HepG2 (cell line): ENCODE measurements at regions not wholly inside any gene's neighbourhood (a gene's known extent, or its start where the extent isn't known, plus 50 kb on each side); places are given as distances from the start of the nearest gene placed in this dataset.

ENCODE experiments used
- ATAC-seq: fragments of 200-7000 bp; cut with Tn5 transposase; 3 replicates; pipeline ENCODE4 v1.9.1; 2020; ENCODE audit warnings: mild to moderate bottlenecking, moderate library complexity
- BruUV-seq: library from RNA; stranded (reverse); fragments of 400-500 nt; replicated peaks from 2 replicates; lab custom pipeline; 2021; lab: Mats Ljungman, UMichigan
- CTCF ChIA-PET: fragments of 300-600 bp; formaldehyde crosslinking; extraction: SDS; loops from one replicate; lab custom pipeline; 2021; ENCODE audit warnings: low total read pairs, inconsistent platforms, low intra/inter-chr PET ratio; lab: Yijun Ruan, JAX
- POLR2A ChIA-PET: fragments of 350-600 bp; sonication (Branson Sonifier 250); formaldehyde crosslinking; loops from one replicate; lab custom pipeline; 2020; ENCODE audit warnings: antibody characterized with exemption, inconsistent platforms; lab: Yijun Ruan, JAX
- DNase-seq: peaks from one replicate; pipeline ENCODE4 v3.0.0-alpha.2; 2015; ENCODE audit warnings: low spot score
- FAIRE-seq: peaks from 3 replicates; lab custom pipeline; 2011; peaks lifted over from hg19 to GRCh38; lab: Jason Lieb, UNC
- H2AFZ ChIP-seq: one replicate; pipeline ENCODE4 v1.6.1; 2011; ENCODE audit warnings: low read length, inconsistent platforms
- H3K27ac ChIP-seq: fragments of 300-600 bp; 3 replicates; pipeline ENCODE4 v1.8.0; 2011; ENCODE audit warnings: mixed run types, mild to moderate bottlenecking, mixed read lengths, low read length, inconsistent platforms; ENCODE audit not compliant: insufficient read depth; ENCODE audit errors: extremely low read length
- H3K27me3 ChIP-seq, 2 experiments: fragments of 200-600 bp in 1 of 2; 2 replicates in 1 of 2; 3 replicates in 1 of 2; pipeline versions ENCODE4 v1.6.0 to v1.8.0; 2011; ENCODE audit warnings: low read length in 2 of 2, mild to moderate bottlenecking in 2 of 2, moderate library complexity in 2 of 2, inconsistent platforms in 1 of 2; ENCODE audit not compliant: insufficient read depth in 2 of 2, control insufficient read depth in 1 of 2
- H3K36me3 ChIP-seq, 2 experiments: fragments of 200-600 bp in 1 of 2; replicated peaks in 1 of 2; 2 replicates in 1 of 2; 3 replicates in 1 of 2; pipeline versions ENCODE4 v1.5.1 to v1.8.0; 2011; ENCODE audit warnings: low read length in 2 of 2, inconsistent platforms in 1 of 2; ENCODE audit not compliant: insufficient read depth in 2 of 2, control insufficient read depth in 1 of 2
- H3K4me1 ChIP-seq: 2 replicates; pipeline ENCODE4 v1.5.1; 2012; ENCODE audit warnings: low read length, inconsistent platforms; ENCODE audit not compliant: insufficient read depth
- H3K4me2 ChIP-seq: 2 replicates; pipeline ENCODE4 v1.6.0; 2011; ENCODE audit warnings: low read depth, low read length, inconsistent platforms
- H3K4me3 ChIP-seq, 3 experiments: fragments of 200-600 bp in 1 of 3; sonication (generic), shearing (Covaris generic) in 1 of 3; replicated peaks in 1 of 3; 2 replicates each; pipeline ENCODE4 v1.5.1; 2011 to 2016; ENCODE audit warnings: low read length in 3 of 3, inconsistent platforms in 2 of 3, low read depth in 2 of 3, mild to moderate bottlenecking in 2 of 3, control low read depth in 1 of 3, mixed read lengths in 1 of 3; ENCODE audit not compliant: insufficient read depth in 1 of 3
- H3K79me2 ChIP-seq: one replicate; pipeline ENCODE4 v1.6.1; 2011; ENCODE audit warnings: low read length, inconsistent platforms; ENCODE audit not compliant: insufficient read depth
- H3K9ac ChIP-seq: 2 replicates; pipeline ENCODE4 v1.6.0; 2011; ENCODE audit warnings: mild to moderate bottlenecking, low read depth, low read length, inconsistent platforms; ENCODE audit not compliant: insufficient read depth
- H3K9me3 ChIP-seq: 2 replicates; pipeline ENCODE4 v1.5.1; 2012; ENCODE audit warnings: mild to moderate bottlenecking, low read length
- H4K20me1 ChIP-seq: 2 replicates; pipeline ENCODE4 v1.6.0; 2011; ENCODE audit warnings: inconsistent platforms, mild to moderate bottlenecking, low read length, moderate library complexity; ENCODE audit not compliant: insufficient read depth
- FOXP1 ChIP-seq, 2 experiments: fragments of 450-650 bp in 1 of 2; IDR thresholded peaks; 2 replicates each; pipeline ENCODE4 v1.6.1; 2017 to 2018; ENCODE audit warnings: antibody characterized with exemption in 1 of 2
- GRHL1 ChIP-seq: sonication (generic); formaldehyde crosslinking; conservative IDR thresholded peaks from 2 replicates; pipeline ENCODE4 v1.8.0; 2022; ENCODE audit warnings: missing genetic modification reagents
- MIXL1 ChIP-seq: IDR thresholded peaks from 2 replicates; pipeline ENCODE4 v1.6.1; 2016
- NAIF1 ChIP-seq: sonication (generic); formaldehyde crosslinking; IDR thresholded peaks from 2 replicates; pipeline ENCODE4 v1.5.0; 2020; ENCODE audit warnings: mild to moderate bottlenecking, missing genetic modification reagents, borderline replicate concordance
- NCOR1 ChIP-seq: fragments of 200-600 bp; sonication (generic); IDR thresholded peaks from 2 replicates; pipeline ENCODE4 v1.7.0; 2017; ENCODE audit warnings: antibody characterized with exemption, low read length, borderline replicate concordance
- PATZ1 ChIP-seq: sonication (generic); formaldehyde crosslinking; IDR thresholded peaks from 2 replicates; pipeline ENCODE4 v1.4.0; 2020; ENCODE audit warnings: missing genetic modification reagents
- TERF1 ChIP-seq: sonication (generic); formaldehyde crosslinking; IDR thresholded peaks from 2 replicates; pipeline ENCODE4 v1.8.0; 2022; ENCODE audit warnings: mild to moderate bottlenecking, missing genetic modification reagents, moderate library complexity
- ZSCAN31 ChIP-seq: sonication (generic); formaldehyde crosslinking; IDR thresholded peaks from 2 replicates; pipeline ENCODE4 v1.5.0; 2020; ENCODE audit warnings: low read depth, mild to moderate bottlenecking, missing genetic modification reagents
- WGBS: methylation state at CpG from one replicate; pipeline ENCODE4 v1.1.6; 2017; ENCODE audit warnings: low lambda C conversion rate; 5-methylcytosine and 5-hydroxymethylcytosine counted together
- in situ Hi-C: cut with HindIII; loops from 2 replicates; pipeline ENCODE4 v1.10.0; 2017; ENCODE audit warnings: low pct_unique_long_range_greater_than_20kb; ENCODE audit not compliant: extremely low pct_ligation_motif_present
- intact Hi-C: fragments of 100-400 bp; cut with micrococcal nuclease; formaldehyde crosslinking; loops from one replicate; pipeline ENCODE4 v1.10.0; 2022; ENCODE audit not compliant: unreplicated experiment

- no peak for TF ChIP-seq GRHL1 (CRISPR knock-in tag)
- TF ChIP-seq MIXL1 (CRISPR knock-in tag) = no peak
These were observed 53.0 kb upstream of the PRDX6 start (continued) for GRCh38 chr1:173424143-173424542.

GRCh38 chr1:173424782-173425407, 52.2 kb upstream of the PRDX6 start:
- Histone ChIP-seq H3K9me3 (no peaks in the 10 kb centered on the region), H3K4me3 (no peak overlapping the region), H3K36me3 (no peaks in the 10 kb centered on the region), H3K4me2 (no peak overlapping the region), H3K9ac (no peak overlapping the region), H4K20me1 (no peaks in the 10 kb centered on the region), H3K27ac (no peak overlapping the region)
- ATAC-seq (no peak), DNase-seq (no peak), FAIRE-seq (no peak)
- no TSS peak for BruUV-seq
- in situ Hi-C loops (loop anchor here (5.0 kb wide), 1 partner anchor 397 kb away; the partner anchor contains the start of genes CENPL and DARS2), intact Hi-C loops (loop anchor here (10.0 kb wide), 1 partner anchor 290 kb away; the partner anchor contains the start of gene KLHL20)
- no peak for TF ChIP-seq TERF1 (CRISPR knock-in tag)
- no peak for TF ChIP-seq NCOR1
- no peak for TF ChIP-seq PATZ1 (CRISPR knock-in tag)
- TF ChIP-seq FOXP1 (IDR thresholded peaks at IDR 0.05) = no peak
- no peak for TF ChIP-seq FOXP1 (CRISPR knock-in tag; IDR thresholded peaks at IDR 0.05)
- TF ChIP-seq NAIF1 (CRISPR knock-in tag) = no peak
- TF ChIP-seq ZSCAN31 (CRISPR knock-in tag) = no peak
- TF ChIP-seq, all 625 proteins: peak for 0
- H3K4me1 ChIP-seq = peaks cover 7% of the 10 kb centered on the region; the same call in 1 of the 2 replicates
- H3K79me2 ChIP-seq = no peaks in the 10 kb centered on the region
- WGBS = 67% methylated on average over 2 of the region's 2 CpGs
- POLR2A ChIA-PET = no interaction called here
- H2AFZ ChIP-seq = no peak overlapping the region
- H3K27me3 ChIP-seq = no peaks in the 10 kb centered on the region
- CTCF ChIA-PET = no interaction called here
